ENCODE measurements at regions not wholly inside any gene's neighbourhood (a gene's known extent, or its start where the extent isn't known, plus 50 kb on each side); places are given as distances from the start of the nearest gene placed in this dataset.

- Histone ChIP-seq H3K4me1 (ENCODE audit: control insufficient read depth, insufficient read depth, low read length, poor library complexity, severe bottlenecking) (no peaks in the 10 kb centered on the region), H3K27ac (ENCODE audit: insufficient read depth, low read length, poor library complexity, severe bottlenecking) (no peak overlapping the region), H3K36me3 (ENCODE audit: control insufficient read depth, insufficient read depth, low read length) (no peaks in the 10 kb centered on the region), H3K9me3 (ENCODE audit: control insufficient read depth in 2 of 2, low read length in 2 of 2) (no peaks in the 10 kb centered on the region), H3K4me3 (ENCODE audit: low read depth, low read length) (no peak overlapping the region), H3K27me3 (ENCODE audit: control insufficient read depth, insufficient read depth, low read length) (peaks cover 9% of the 10 kb centered on the region)
- no peak overlapping the region for H3K27ac Mint-ChIP-seq
- no peaks in the 10 kb centered on the region for H3K36me3 Mint-ChIP-seq
- no peaks in the 10 kb centered on the region for H3K9me3 Mint-ChIP-seq
- DNase-seq: no peak
- H3K4me1 Mint-ChIP-seq: no peaks in the 10 kb centered on the region
- H3K4me3 Mint-ChIP-seq: no peak overlapping the region
- peaks cover 47% of the 10 kb centered on the region for H3K27me3 Mint-ChIP-seq
- ATAC-seq (ENCODE audit: low read depth in 2 of 2): no peak
Measured at GRCh38 chr3:71881732-71882131, 96.8 kb upstream of the PROK2 start.

- Histone ChIP-seq H3K27ac (ENCODE audit: insufficient read depth, low read length, poor library complexity, severe bottlenecking) (no peak overlapping the region), H3K4me1 (ENCODE audit: control insufficient read depth, insufficient read depth, low read length, poor library complexity, severe bottlenecking) (no peaks in the 10 kb centered on the region), H3K27me3 (ENCODE audit: control insufficient read depth, insufficient read depth, low read length) (peaks cover 9% of the 10 kb centered on the region), H3K4me3 (ENCODE audit: low read depth, low read length) (no peak overlapping the region), H3K36me3 (ENCODE audit: control insufficient read depth, insufficient read depth, low read length) (no peaks in the 10 kb centered on the region), H3K9me3 (ENCODE audit: control insufficient read depth in 2 of 2, low read length in 2 of 2) (no peaks in the 10 kb centered on the region)
- DNase-seq (no peak), ATAC-seq (ENCODE audit: low read depth in 2 of 2) (no peak)
- Mint-ChIP-seq H3K27ac (no peak overlapping the region), H3K4me1 (no peaks in the 10 kb centered on the region), H3K36me3 (no peaks in the 10 kb centered on the region), H3K4me3 (no peak overlapping the region), H3K9me3 (no peaks in the 10 kb centered on the region), H3K27me3 (peaks cover 42% of the 10 kb centered on the region)
Measured at GRCh38 chr3:71881041-71881440, 96.1 kb upstream of the PROK2 start.

DNA sequence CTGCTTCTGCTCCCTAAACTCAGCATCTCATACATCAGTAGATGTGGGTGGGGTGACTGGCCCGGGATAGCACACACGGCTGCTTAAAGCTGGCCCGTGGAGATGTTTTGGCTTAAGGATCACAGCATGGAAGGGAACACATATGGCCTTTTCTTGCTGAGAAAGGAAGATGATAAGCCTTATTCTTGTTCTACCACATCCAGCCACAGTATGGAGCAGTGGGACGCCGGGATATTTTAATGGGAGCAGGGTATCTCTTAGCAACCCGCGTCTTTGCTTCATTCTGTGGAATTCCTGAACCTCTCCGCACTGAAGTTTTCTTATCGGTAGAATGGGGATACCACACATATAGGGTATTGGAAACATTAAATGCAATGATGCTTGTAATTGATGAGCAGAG lies 94.1 kb upstream of the PROK2 start:
- no peaks in the 10 kb centered on the region for H3K9me3 ChIP-seq (ENCODE audit: control insufficient read depth in 2 of 2, low read length in 2 of 2)
- no peak for DNase-seq
- peaks cover 3 to 7% (median 5%) of the 10 kb centered on the region in 4 donors for H3K4me1 Mint-ChIP-seq
- H3K27me3 ChIP-seq (ENCODE audit: control insufficient read depth, insufficient read depth, low read length): peaks cover 4% of the 10 kb centered on the region
- no peak for ATAC-seq (ENCODE audit: low read depth in 2 of 2)
- no peak overlapping the region for H3K4me3 ChIP-seq (ENCODE audit: low read depth, low read length)
- H3K27ac ChIP-seq (ENCODE audit: insufficient read depth, low read length, poor library complexity, severe bottlenecking): no peak overlapping the region
- no peak overlapping the region for H3K4me3 Mint-ChIP-seq
- H3K36me3 Mint-ChIP-seq: no peaks in the 10 kb centered on the region
- H3K9me3 Mint-ChIP-seq: no peaks in the 10 kb centered on the region
- peaks cover 8% of the 10 kb centered on the region for H3K4me1 ChIP-seq (ENCODE audit: control insufficient read depth, insufficient read depth, low read length, poor library complexity, severe bottlenecking)
- H3K27ac Mint-ChIP-seq: no peak overlapping the region
- no peaks in the 10 kb centered on the region for H3K36me3 ChIP-seq (ENCODE audit: control insufficient read depth, insufficient read depth, low read length)
- H3K27me3 Mint-ChIP-seq: peaks cover 28% of the 10 kb centered on the region

GRCh38 chr3:71876135-71877105 lies 91.5 kb upstream of the PROK2 start:
- Histone ChIP-seq H3K36me3 (ENCODE audit: control insufficient read depth, insufficient read depth, low read length) (no peaks in the 10 kb centered on the region), H3K4me1 (ENCODE audit: control insufficient read depth, insufficient read depth, low read length, poor library complexity, severe bottlenecking) (peaks cover 14% of the 10 kb centered on the region), H3K27ac (ENCODE audit: insufficient read depth, low read length, poor library complexity, severe bottlenecking) (no peak overlapping the region), H3K27me3 (ENCODE audit: control insufficient read depth, insufficient read depth, low read length) (peaks cover 1% of the 10 kb centered on the region), H3K9me3 (ENCODE audit: control insufficient read depth in 2 of 2, low read length in 2 of 2) (no peaks in the 10 kb centered on the region), H3K4me3 (ENCODE audit: low read depth, low read length) (no peak overlapping the region)
- Mint-ChIP-seq H3K9me3 (no peaks in the 10 kb centered on the region), H3K27ac (no peak overlapping the region), H3K4me3 (no peak overlapping the region), H3K4me1 (peaks cover 10 to 25% (median 16%) of the 10 kb centered on the region in 4 donors), H3K36me3 (no peaks in the 10 kb centered on the region), H3K27me3 (peaks cover 10% of the 10 kb centered on the region)
- ATAC-seq (ENCODE audit: low read depth in 2 of 2) (no peak), DNase-seq (no peak)

DNA sequence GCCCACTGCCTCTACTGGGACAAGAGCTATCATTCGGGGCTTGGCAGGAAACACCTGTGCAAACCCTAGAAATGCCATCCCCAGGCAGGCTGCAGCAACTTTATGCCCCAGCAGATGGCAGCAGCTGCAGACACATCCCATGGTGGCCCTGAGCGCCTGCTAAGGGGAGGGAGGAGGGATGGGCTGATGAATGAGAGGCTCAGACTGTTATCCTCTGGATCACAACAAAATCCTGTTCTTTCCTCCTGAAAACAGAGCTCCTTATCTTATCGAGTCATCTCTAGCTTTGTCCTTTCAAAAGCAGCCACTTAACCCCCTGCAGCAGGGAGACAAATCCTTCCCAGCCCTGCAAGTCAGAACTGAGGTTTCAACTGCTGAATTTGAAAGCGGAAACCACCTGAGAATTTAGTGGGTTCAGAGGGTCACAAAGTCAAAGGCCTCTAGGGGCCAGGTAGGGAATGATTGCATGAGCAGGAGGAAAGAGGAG lies 90.6 kb upstream of the PROK2 start:
- Histone ChIP-seq H3K4me1 (ENCODE audit: control insufficient read depth, insufficient read depth, low read length, poor library complexity, severe bottlenecking) (peaks cover 14% of the 10 kb centered on the region), H3K27ac (ENCODE audit: insufficient read depth, low read length, poor library complexity, severe bottlenecking) (no peak overlapping the region), H3K36me3 (ENCODE audit: control insufficient read depth, insufficient read depth, low read length) (no peaks in the 10 kb centered on the region), H3K4me3 (ENCODE audit: low read depth, low read length) (peak overlapping the region; percentile 26), H3K27me3 (ENCODE audit: control insufficient read depth, insufficient read depth, low read length) (peaks cover 1% of the 10 kb centered on the region), H3K9me3 (ENCODE audit: control insufficient read depth in 2 of 2, low read length in 2 of 2) (no peaks in the 10 kb centered on the region)
- Mint-ChIP-seq H3K27ac (no peak overlapping the region), H3K36me3 (no peaks in the 10 kb centered on the region), H3K9me3 (no peaks in the 10 kb centered on the region), H3K4me3 (no peak overlapping the region), H3K4me1 (peaks cover 12 to 25% (median 16%) of the 10 kb centered on the region in 4 donors), H3K27me3 (peaks cover 6% of the 10 kb centered on the region)
- peak; percentile 96 to 97 for ATAC-seq (ENCODE audit: low read depth in 2 of 2)
- DNase-seq: peak; percentile 49 to 84 (median 74)

DNA sequence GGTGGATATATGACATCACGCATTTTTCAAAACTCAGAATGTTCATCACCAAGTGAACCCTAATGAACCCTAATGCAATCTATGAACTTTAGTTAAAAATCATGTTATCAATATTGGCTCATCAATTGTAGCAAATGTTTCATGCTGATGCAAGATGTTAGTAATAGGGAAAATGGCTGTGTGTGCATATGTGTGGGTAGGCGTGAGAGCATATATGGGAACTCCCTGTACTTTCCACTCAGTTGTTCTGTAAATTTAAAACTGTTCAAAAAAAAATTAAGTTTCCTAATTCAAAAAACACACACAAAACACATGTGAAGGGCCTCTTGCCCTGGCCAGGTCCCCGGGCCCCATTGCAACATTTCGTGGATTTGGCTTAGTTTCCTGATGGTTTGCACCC lies 89.7 kb upstream of the PROK2 start:
- no peaks in the 10 kb centered on the region for H3K9me3 Mint-ChIP-seq

DNA sequence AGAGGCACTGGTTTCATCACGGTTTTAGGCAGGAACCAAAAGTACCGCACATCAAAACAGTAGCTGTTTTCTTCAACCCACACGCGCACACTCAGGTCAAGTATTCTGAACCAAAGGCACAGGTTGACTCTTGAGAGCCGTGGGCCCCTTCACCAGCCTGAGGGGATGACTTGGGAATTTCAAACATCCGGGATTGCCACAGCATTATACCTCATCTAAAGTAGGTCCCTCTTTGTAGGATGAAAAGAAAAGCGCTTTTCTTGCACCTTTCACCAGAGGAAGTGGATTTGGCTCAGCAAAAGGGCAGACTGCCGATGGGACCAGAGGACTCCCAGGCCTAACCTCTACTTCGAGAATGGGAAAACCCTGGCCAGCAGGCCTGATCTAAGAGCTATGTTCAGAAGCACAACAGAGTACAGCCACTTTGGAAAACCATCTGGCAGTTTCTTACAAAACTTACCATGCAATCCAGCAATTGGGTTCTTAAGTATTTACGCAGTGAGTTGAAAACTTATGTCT lies 88.2 kb upstream of the PROK2 start:
- Histone ChIP-seq H3K27me3 (ENCODE audit: control insufficient read depth, insufficient read depth, low read length) (no peaks in the 10 kb centered on the region), H3K9me3 (ENCODE audit: control insufficient read depth in 2 of 2, low read length in 2 of 2) (no peaks in the 10 kb centered on the region), H3K27ac (ENCODE audit: insufficient read depth, low read length, poor library complexity, severe bottlenecking) (no peak overlapping the region), H3K4me1 (ENCODE audit: control insufficient read depth, insufficient read depth, low read length, poor library complexity, severe bottlenecking) (peaks cover 14% of the 10 kb centered on the region), H3K36me3 (ENCODE audit: control insufficient read depth, insufficient read depth, low read length) (no peaks in the 10 kb centered on the region), H3K4me3 (ENCODE audit: low read depth, low read length) (peak overlapping the region; percentile 34)
- Mint-ChIP-seq H3K9me3 (no peaks in the 10 kb centered on the region), H3K27me3 (peaks cover 19% of the 10 kb centered on the region), H3K4me3 (no peak overlapping the region), H3K36me3 (no peaks in the 10 kb centered on the region), H3K4me1 (peaks cover 12 to 25% (median 16%) of the 10 kb centered on the region in 4 donors), H3K27ac (no peak overlapping the region)
- ATAC-seq (ENCODE audit: low read depth in 2 of 2) (no peak), DNase-seq (peak in 1 of 3 donors; percentile 7)

More for the DNA sequence above, 89.7 kb upstream of the PROK2 start:
- H3K4me3 ChIP-seq (ENCODE audit: low read depth, low read length): no peak overlapping the region
- H3K4me1 ChIP-seq (ENCODE audit: control insufficient read depth, insufficient read depth, low read length, poor library complexity, severe bottlenecking): peaks cover 14% of the 10 kb centered on the region
- ATAC-seq (ENCODE audit: low read depth in 2 of 2): no peak
- H3K27ac ChIP-seq (ENCODE audit: insufficient read depth, low read length, poor library complexity, severe bottlenecking): no peak overlapping the region
- no peaks in the 10 kb centered on the region for H3K36me3 ChIP-seq (ENCODE audit: control insufficient read depth, insufficient read depth, low read length)
- Mint-ChIP-seq H3K4me3 (no peak overlapping the region), H3K4me1 (peaks cover 12 to 25% (median 16%) of the 10 kb centered on the region in 4 donors), H3K36me3 (no peaks in the 10 kb centered on the region), H3K27me3 (peaks cover 5% of the 10 kb centered on the region), H3K27ac (no peak overlapping the region)
- no peaks in the 10 kb centered on the region for H3K9me3 ChIP-seq (ENCODE audit: control insufficient read depth in 2 of 2, low read length in 2 of 2)
- no peak for DNase-seq
- H3K27me3 ChIP-seq (ENCODE audit: control insufficient read depth, insufficient read depth, low read length): peaks cover 1% of the 10 kb centered on the region
